Bronchial epithelial cell (primary cell): ENCODE measurements at regions not wholly inside any gene's neighbourhood (a gene's known extent, or its start where the extent isn't known, plus 50 kb on each side); places are given as distances from the start of the nearest gene placed in this dataset.

Experiments
- DNase-seq: peaks from one replicate; pipeline ENCODE4 v3.0.0-alpha.2; 2010; ENCODE audit warnings: low read depth
- FAIRE-seq: peaks from 2 replicates; lab custom pipeline; 2011; peaks lifted over from hg19 to GRCh38; lab: Jason Lieb, UNC
- H3K27me3 ChIP-seq: 2 replicates; pipeline ENCODE4 v1.5.1; 2011; ENCODE audit warnings: low read length; ENCODE audit not compliant: control insufficient read depth, insufficient read depth
- H3K36me3 ChIP-seq: 2 replicates; pipeline ENCODE4 v1.5.1; 2011; ENCODE audit warnings: low read length; ENCODE audit not compliant: control insufficient read depth, insufficient read depth
- H3K4me3 ChIP-seq: 2 replicates; pipeline ENCODE4 v1.5.1; 2011; ENCODE audit warnings: mild to moderate bottlenecking, low read depth, low read length, control low read depth
- CTCF ChIP-seq: IDR thresholded peaks from 2 replicates; pipeline ENCODE4 v1.5.1; 2011; ENCODE audit warnings: mild to moderate bottlenecking, moderate library complexity, low read length, control low read depth, inconsistent platforms; ENCODE audit not compliant: insufficient read depth, severe bottlenecking

- no peak for FAIRE-seq
- no peak for TF ChIP-seq CTCF
- Histone ChIP-seq H3K4me3 (no peak overlapping the region), H3K27me3 (no peaks in the 10 kb centered on the region), H3K36me3 (no peaks in the 10 kb centered on the region)
- no peak for DNase-seq
Observed at GRCh38 chr4:176478076-176478475, 158.3 kb downstream of the SPCS3 start.

GRCh38 chr4:176479767-176480166, 160.0 kb downstream of the SPCS3 start:
- no peaks in the 10 kb centered on the region for H3K36me3 ChIP-seq
- TF ChIP-seq CTCF, result no peak
- no peak overlapping the region for H3K4me3 ChIP-seq
- no peaks in the 10 kb centered on the region for H3K27me3 ChIP-seq
- DNase-seq, result no peak
- no peak for FAIRE-seq

GRCh38 chr4:176482972-176483371, 163.2 kb downstream of the SPCS3 start:
- Histone ChIP-seq H3K4me3 (no peak overlapping the region), H3K27me3 (no peaks in the 10 kb centered on the region), H3K36me3 (no peaks in the 10 kb centered on the region)
- no peak for FAIRE-seq
- TF ChIP-seq CTCF, result no peak
- DNase-seq, result no peak

- H3K4me3 ChIP-seq, result no peak overlapping the region
- no peak for DNase-seq
- no peaks in the 10 kb centered on the region for H3K36me3 ChIP-seq
- no peaks in the 10 kb centered on the region for H3K27me3 ChIP-seq
- no peak for TF ChIP-seq CTCF
- FAIRE-seq, result no peak
Observed at GRCh38 chr4:176484301-176484984, 164.7 kb downstream of the SPCS3 start.

- Histone ChIP-seq H3K36me3 (no peaks in the 10 kb centered on the region), H3K4me3 (no peak overlapping the region), H3K27me3 (no peaks in the 10 kb centered on the region)
- FAIRE-seq (no peak), DNase-seq (peak; percentile 59)
- TF ChIP-seq CTCF, result no peak
Observed at GRCh38 chr4:176489001-176489400, 169.2 kb downstream of the SPCS3 start.
